ENCODE measurements at regions not wholly inside any gene's neighbourhood (a gene's known extent, or its start where the extent isn't known, plus 50 kb on each side); places are given as distances from the start of the nearest gene placed in this dataset.

DNA sequence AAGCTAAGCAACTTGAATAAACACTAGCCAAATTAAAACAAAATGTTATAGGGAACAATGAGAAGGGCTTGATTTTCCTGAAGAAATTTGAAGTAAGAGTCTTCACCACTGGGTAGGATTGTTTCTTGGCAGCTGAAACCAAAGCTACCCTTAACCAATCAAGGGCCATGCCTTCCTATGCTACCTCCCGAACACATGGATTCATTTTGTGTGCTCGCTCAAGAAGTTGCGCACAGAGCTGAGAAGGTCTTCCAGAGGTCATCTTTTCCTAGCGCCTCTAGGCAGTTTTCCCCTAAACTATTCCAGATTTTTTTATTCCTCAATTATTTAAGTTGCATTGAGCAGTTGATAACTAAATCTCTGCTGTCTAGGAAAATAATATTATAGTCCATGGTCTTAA lies 264.6 kb downstream of the RBM43 start:
- Histone ChIP-seq H3K4me1 (no peaks in the 10 kb centered on the region), H3K9me3 (no peaks in the 10 kb centered on the region), H3K36me3 (no peaks in the 10 kb centered on the region), H3K27ac (no peak overlapping the region), H3K4me3 (no peak overlapping the region), H3K27me3 (no peaks in the 10 kb centered on the region)
- intact Hi-C loops (cut with DNase I): no loop called here
- ATAC-seq (no peak), FAIRE-seq (no peak), DNase-seq (no peak)
- TF ChIP-seq, protein P1, sequence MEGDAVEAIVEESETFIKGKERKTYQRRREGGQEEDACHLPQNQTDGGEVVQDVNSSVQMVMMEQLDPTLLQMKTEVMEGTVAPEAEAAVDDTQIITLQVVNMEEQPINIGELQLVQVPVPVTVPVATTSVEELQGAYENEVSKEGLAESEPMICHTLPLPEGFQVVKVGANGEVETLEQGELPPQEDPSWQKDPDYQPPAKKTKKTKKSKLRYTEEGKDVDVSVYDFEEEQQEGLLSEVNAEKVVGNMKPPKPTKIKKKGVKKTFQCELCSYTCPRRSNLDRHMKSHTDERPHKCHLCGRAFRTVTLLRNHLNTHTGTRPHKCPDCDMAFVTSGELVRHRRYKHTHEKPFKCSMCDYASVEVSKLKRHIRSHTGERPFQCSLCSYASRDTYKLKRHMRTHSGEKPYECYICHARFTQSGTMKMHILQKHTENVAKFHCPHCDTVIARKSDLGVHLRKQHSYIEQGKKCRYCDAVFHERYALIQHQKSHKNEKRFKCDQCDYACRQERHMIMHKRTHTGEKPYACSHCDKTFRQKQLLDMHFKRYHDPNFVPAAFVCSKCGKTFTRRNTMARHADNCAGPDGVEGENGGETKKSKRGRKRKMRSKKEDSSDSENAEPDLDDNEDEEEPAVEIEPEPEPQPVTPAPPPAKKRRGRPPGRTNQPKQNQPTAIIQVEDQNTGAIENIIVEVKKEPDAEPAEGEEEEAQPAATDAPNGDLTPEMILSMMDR (IDR thresholded peaks at IDR 0.05): no peak
- WGBS, 2 donors: 85 to 91% methylated on average over 4 of the region's 4 CpGs

DNA sequence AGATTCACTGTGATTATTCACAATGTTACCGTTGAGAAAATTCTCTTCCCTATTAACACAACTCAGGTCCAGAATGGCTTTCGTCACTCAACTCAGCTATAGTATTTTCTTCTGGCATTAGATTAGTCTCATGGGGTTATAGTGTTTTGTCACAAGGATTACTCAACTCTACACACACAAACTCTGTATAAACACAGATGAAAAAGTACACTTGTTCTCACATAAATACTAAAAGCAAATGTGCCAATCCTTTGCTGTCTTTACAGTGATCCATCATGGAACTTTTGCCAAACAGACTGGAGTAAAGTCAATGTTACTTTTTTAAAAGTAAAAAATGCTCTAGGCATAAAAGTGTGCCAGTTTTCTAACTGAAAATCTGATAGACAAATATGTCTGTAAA lies 267.6 kb downstream of the RBM43 start:
- DNase-seq: no peak
- 61 to 63% methylated on average over 2 of the region's 2 CpGs for WGBS, 2 donors
- ATAC-seq: no peak
- no peaks in the 10 kb centered on the region for H3K36me3 ChIP-seq
- TF ChIP-seq, protein P1 (IDR thresholded peaks at IDR 0.05): no peak
- intact Hi-C loops (cut with DNase I): no loop called here
- H3K4me3 ChIP-seq: no peak overlapping the region
- no peaks in the 10 kb centered on the region for H3K4me1 ChIP-seq
- no peak overlapping the region for H3K27ac ChIP-seq
- FAIRE-seq: no peak
- H3K27me3 ChIP-seq: no peaks in the 10 kb centered on the region
- H3K9me3 ChIP-seq: no peaks in the 10 kb centered on the region

DNA sequence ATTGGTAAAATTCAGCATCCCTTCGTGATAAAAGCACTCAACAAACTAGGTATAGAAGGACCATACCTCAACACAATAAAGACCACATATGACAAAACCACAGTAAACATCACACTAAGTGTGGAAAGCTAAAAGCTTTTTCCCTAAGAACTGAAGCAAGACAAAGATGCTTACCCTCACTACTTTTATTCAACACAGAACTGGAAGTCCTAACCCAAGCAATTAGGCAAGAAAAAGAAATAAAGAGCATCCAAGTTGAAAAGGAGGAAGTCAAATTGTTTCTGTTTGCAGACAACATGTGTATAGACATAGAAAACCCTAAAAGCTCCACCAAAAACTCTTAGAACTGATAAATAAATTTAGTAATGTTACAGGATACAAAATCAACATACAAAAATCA lies 271.7 kb downstream of the RBM43 start:
- FAIRE-seq (no peak), ATAC-seq (no peak), DNase-seq (no peak)
- intact Hi-C loops (cut with DNase I): no loop called here
- H3K36me3 ChIP-seq: no peaks in the 10 kb centered on the region
- no peak overlapping the region for H3K4me3 ChIP-seq
- H3K9me3 ChIP-seq: no peaks in the 10 kb centered on the region
- H3K4me1 ChIP-seq: no peaks in the 10 kb centered on the region
- 52 to 60% methylated on average over 1 of the region's 1 CpG for WGBS, 2 donors
- H3K27me3 ChIP-seq: no peaks in the 10 kb centered on the region
- H3K27ac ChIP-seq: no peak overlapping the region
- TF ChIP-seq, protein P1 (IDR thresholded peaks at IDR 0.05): no peak

DNA sequence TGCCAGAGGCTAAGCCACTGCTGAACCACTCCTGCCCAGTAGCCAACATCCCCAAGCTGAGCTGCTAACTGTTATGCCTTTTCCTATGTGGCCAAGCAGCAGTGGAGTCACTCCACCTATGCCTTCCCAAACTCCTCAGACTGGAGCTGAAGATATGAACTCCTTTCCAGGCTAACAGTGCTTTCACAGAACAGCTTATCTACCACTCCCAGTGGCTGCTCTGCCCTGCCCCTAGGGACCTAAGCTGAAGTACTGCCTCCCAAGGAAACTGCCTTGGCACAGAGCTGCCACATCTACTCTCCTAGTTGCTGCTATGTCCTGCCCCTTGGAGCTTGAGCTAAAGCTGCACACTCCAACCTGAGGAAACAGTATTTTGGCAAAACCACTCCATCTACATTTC lies 275.9 kb downstream of the RBM43 start:
- intact Hi-C loops (cut with DNase I): no loop called here
- FAIRE-seq: no peak
- TF ChIP-seq, protein P1 (IDR thresholded peaks at IDR 0.05): no peak
- Histone ChIP-seq H3K27ac (no peak overlapping the region), H3K4me1 (no peaks in the 10 kb centered on the region), H3K9me3 (no peaks in the 10 kb centered on the region), H3K36me3 (no peaks in the 10 kb centered on the region), H3K27me3 (no peaks in the 10 kb centered on the region), H3K4me3 (no peak overlapping the region)
- ATAC-seq: no peak
- no peak for DNase-seq

DNA sequence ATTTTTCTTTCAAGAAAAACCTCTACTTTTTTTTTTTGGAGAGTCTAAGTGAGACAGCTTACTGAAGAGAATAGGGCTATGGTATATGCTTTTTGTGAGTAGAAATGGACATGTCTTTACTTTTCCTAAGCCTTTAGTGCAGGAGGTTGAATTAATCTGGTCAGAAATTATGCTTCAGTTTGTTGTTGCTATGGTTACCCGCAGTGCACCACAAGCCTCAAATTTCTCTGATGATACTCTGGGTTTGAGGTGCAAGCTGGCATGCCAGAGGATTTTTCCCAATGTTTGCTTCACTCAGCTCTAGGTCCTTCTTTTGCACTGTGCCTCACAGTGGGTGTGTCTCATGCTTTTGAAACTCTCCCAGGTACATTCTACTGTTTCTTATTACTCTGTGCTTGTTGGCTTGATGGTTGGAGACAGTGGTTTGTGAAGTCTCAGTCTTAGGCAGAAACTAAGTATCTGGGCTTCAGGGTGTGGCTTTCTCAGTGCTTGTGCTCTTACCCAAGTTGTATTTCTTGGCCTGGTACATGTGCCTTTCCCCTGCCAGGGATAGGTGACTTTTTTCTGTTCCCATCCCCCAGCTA lies 278.3 kb downstream of the RBM43 start:
- intact Hi-C loops (cut with DNase I): no loop called here
- no peak overlapping the region for H3K4me3 ChIP-seq
- ATAC-seq (no peak), DNase-seq (no peak), FAIRE-seq (no peak)
- H3K36me3 ChIP-seq: no peaks in the 10 kb centered on the region
- no peak overlapping the region for H3K27ac ChIP-seq
- H3K4me1 ChIP-seq: no peaks in the 10 kb centered on the region
- H3K27me3 ChIP-seq: no peaks in the 10 kb centered on the region
- TF ChIP-seq, protein P1 (IDR thresholded peaks at IDR 0.05): no peak
- WGBS, 2 donors: 64 to 85% methylated on average over 1 of the region's 1 CpG
- no peaks in the 10 kb centered on the region for H3K9me3 ChIP-seq
